Stimulated activated CD8-positive, alpha-beta memory T cell treated with anti-CD3 and anti-CD28 coated beads, Interleukin-7, amount 100 ng/mL, for 4 hours (primary cell): ENCODE measurements at regions not wholly inside any gene's neighbourhood (a gene's known extent, or its start where the extent isn't known, plus 50 kb on each side); places are given as distances from the start of the nearest gene placed in this dataset.

Experiments
- DNase-seq, 2 donors: peaks; one replicate each; pipeline ENCODE4 v3.0.0-alpha.2; 2020; ENCODE audit warnings: low read depth in 2 of 2

DNA sequence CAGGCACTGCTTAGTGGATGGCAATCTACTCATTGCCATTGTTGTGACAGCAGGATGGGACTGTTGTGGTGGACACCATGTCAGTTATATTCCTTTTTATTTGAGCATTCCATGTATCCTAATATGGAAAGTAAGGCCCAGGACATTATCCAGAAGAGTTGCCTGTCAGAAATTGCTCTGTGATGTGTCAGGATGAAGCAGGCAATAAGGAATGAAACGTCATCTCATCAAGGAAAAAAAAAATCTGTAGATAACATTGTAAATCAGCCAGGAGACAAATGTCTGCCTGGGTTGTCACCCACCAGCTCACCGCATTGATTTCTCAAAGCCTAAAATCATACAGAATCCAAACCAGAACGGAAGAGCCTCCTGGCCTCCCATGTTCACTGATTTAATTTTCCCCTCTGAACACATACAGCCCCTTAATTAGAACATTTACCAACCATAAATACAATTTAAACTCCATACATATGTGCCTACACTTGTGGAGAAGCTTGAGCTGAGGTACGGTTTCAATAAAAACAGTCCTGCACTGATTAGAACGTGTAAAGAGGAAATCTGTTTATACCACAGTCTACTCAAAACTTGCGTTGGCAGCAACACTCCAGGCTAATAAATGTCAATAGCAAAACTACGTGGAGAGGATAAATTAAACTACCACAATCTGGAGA lies 73.9 kb downstream of the FOXD1 start:
- no peak for DNase-seq

DNA sequence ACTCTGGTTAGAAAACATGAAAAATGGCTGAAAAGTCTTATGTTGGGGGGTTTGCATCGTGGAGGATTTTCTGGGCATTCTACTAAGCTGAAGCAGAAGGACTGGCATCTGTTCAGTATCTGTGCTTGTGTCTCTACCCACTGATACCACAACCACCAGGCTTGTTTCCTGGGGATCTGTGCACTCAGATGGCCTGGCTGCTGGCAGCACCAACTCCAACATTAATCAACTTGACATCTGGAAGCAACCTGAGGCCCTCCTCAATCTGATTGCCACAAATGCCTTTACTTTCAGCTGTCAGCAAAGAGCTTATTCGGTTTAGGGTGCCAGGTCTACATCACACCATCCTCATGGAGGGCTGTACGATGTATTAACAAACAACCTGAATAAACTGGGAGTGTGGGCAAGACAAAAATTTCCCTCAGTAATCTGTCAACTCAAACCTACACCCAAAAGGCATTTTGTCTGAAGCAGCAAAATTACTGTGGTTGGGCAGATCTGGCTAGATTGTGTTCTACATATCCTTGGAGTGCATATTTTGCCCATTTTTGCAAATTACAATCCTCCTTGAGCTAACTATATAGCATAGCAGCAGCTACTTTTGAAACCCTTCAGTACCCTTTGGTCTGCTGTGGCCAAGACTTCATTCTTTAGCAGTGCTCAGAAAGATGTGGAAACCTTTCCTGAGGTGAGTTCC lies 74.6 kb downstream of the FOXD1 start:
- DNase-seq: no peak

DNA sequence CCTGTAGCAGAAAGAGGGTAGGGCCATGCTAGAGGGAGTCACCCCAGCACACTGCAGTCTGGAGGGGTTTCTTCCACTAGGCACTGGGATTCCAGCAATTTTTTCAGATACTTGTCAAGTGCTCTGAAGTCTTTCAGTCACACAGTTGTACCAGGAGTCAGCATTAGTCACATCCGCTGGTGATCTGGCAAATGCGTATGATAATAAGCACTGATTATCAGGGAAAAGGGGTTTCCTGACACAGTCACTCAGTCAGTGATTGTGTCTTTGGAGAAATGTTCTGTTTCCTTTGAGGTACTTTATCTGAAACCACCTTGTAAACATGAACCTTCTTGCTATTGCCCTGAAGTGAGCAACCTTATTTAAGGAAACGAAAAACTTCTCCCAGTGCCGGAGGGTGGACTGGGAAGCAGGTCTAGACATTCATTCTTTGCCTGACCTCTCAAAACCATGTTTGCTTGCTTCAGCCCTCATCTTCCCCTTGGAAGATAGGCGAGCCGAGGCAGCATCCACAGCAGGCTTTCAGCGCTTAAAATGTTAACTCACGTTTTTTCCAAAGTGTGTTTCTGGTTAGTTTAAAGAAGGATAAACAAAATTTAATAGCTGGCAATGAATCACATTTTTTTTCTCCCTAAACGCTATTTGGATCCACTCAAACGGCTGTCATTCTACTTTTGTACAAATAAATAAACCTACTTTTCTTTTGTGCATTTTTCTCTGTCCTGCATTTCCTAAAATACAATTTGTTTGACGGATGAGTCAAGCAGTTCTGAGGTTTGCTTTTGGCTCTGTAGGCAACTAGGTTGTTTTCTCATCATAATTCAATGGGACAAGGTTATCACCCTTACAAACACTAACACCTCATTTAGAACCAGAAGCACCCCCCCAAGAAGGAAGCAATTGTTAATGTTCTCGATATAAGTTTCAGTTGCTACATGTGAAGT lies 77.7 kb downstream of the FOXD1 start:
- no peak for DNase-seq

DNA sequence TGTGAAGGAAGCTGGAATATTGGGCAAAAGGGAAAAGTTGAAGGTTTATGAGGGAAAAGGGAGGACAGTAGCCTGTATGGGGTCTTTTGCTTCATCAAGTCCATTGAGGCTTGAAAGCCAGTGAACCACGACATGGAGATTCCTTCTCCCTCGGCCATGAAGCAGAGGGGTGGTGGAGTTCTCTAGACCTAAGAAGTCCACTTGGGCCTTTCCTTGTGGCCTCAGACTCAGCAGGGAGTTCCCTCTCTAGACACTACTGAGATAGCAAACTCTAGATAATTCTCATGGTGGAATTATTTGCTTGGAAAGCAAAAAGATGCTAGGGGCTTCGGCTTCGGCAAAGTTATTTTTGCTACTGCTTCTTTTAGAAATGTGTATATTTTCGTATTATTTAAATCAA lies 78.5 kb downstream of the FOXD1 start:
- no peak for DNase-seq

DNA sequence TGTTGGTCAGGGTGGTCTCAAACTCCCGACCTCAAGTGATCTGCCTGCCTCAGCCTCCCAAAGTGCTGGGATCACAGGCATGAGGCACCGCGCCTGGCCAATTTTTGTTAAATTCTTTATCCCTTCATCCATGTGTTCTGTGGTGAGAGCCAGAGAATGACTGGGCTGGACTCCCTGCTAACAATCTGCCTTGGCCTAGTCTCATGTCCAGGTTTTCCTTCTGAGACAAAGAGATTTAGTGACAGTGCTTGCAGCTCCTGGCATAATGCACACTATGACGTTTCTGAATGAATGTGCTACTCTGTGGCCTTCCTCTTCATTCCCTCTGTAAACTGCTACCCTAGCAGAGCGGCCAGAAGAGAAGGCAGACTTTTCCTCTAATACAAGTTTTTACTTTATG lies 79.3 kb downstream of the FOXD1 start:
- no peak for DNase-seq

DNA sequence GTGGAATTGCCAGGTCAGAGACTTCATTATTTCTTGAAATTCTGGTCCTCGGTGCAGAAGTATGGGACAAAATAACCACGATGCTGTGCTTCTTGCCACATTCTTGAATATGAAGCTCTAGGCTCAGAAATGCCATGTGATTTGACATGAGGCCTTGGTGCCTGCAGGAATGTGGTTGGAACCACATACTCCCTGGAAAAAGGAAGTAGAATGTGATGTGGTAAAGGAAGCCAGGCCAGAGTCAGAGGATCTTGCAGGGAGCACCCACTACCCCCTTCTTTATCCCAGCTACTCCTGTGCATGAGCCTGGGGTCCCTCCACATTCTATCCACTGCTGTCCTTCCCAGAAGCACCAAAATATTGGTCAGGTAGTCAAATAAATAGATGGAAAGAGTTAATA lies 80.9 kb downstream of the FOXD1 start:
- no peak for DNase-seq

DNA sequence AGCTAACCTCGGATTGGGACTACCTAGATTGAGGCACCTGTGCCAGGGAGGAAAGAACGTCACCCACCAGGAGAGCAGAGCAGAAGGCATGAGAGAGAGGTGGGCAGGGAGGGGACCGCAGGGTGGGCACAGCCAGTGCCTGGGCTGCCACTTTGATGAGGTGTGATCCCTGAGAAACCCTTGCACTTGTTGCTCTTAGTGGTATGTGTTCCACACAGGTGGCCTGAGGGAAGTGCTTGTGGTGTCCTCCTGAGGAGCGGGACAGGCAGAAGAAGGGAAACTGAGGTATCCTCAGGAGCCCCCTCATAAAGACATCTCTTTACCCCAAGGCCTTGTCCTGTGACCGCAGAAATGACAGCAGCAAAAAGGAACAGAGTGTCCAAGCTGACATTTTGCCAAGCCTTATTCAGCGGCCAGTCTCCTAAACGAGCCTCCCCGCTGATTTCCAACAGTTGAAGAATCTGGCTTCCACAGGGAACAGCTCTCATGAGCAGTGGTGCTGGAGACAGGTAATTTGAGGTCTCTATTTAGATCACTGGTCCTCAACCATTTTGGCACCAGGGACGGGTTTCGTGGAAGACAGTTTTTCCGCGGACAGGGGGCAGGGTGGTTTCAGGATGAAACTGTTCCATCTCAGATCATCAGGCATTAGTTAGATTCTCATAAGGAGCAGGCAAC lies 82.4 kb downstream of the FOXD1 start:
- DNase-seq: no peak

DNA sequence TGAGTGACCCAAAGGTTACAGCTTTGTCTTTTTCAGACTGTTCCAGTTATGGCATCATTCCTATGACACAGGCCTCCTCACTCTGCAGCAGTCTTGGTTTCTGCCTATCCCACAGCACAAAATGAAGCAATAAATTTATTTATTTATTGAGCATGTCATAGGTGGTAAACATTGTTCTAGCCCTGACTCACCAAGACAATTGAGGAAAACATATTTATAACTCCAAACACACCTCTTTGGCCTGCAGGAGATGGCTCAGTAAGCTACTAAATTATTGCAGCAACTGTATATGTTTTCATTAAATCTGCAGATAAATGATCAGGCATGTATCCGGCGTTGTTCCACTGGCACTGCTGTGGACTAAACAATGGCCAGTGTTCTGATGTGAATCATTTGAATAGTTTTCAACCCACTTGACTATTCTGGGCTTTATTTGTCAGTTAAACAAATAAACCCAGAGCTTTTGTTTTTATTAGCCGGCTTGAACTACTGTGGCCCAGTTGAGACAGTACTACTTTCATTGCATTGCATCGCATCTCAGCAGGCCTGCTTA lies 83.2 kb downstream of the FOXD1 start:
- no peak for DNase-seq

DNA sequence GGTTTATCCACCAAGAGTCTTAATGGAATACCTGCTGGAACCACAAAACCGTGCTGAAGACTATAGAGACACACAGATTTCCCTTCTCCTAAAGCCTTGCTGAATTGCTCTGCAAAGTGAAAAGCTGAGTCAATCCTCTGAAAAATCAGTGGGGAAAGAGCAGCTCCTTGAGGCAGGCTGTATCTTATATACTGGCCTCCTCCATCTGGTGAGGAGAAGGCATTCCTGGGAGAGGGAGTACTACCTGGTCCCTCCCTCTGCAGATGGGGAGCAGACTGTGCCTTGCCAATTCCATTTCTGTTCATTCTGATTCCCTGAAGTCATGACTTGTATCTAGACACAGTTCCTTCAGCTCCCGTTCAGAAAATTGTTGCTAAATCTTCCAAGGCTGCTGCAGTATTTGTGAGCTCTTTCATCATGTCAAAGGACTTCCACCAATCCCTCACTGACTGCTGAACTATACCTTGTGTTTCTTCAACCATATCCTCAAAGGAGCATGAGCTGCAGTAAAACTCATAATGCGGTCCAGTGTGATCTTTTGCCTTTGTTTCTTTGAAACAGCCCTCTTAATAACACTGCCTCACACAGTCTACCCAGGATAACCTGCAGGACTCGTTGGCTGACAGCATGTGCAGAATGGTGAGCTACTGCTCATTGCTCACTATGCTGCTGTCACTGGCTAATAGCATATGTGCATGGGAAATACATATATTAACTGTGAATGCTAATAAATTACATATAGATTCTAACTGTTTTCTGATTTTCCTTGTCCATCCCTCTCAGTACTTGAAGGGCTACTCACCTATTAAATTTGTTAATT lies 84.5 kb downstream of the FOXD1 start:
- no peak for DNase-seq

DNA sequence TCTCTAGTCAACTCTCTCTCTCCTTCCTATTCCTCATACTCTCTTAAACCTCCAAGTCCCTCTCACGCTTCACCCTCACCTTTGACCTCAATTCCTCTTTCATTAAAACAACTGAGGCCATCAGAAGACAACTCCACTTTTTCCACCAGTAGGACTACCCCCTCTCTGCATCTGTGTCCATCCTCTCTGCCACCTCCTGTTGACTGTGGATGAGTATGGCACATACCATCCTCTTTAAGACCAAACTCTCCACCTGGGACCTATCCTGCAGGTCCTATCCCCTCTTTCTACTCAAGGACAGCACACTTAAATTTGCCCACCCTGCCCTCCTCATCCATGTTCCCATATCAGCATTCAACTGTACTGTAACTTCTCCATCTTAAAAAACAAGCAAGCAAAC lies 89.2 kb downstream of the FOXD1 start:
- no peak for DNase-seq

DNA sequence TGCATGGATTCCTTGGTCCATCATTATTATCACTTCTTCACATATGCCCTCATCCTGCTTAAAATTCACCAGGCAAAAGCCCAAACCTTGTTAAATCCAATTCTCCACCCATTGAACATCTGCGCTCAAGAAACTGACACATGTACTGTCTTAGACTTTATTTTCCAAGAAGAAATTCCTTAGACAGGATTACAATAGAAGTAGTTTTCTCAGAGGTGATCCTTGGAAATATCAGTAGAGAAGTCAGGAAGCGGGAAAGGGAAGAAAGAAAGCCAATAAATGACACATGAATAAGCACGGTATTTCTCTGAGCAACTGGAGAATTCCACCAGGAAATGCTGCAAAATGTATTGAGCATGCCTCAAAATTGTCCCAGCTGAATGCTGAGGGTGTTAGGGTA lies 90.2 kb downstream of the FOXD1 start:
- DNase-seq: no peak

DNA sequence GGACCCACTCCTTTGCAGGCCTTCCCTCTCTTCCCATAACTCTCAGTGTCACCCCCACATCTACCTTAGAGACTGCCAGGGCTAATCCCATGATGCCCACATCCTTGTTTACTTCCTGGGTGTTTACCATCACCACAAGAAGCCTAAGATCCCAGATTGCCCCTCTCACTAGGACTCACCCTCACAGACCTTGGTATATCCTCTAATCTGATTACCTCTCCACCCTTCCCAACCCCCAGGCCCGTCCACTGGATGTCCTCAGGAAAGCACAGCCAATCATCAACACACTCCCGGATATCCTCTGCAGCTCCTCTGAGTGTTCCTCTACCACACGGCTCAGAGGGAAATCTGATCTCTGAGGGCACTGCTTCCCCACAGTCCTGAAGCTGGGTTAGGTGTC lies 91.0 kb downstream of the FOXD1 start:
- no peak for DNase-seq

DNA sequence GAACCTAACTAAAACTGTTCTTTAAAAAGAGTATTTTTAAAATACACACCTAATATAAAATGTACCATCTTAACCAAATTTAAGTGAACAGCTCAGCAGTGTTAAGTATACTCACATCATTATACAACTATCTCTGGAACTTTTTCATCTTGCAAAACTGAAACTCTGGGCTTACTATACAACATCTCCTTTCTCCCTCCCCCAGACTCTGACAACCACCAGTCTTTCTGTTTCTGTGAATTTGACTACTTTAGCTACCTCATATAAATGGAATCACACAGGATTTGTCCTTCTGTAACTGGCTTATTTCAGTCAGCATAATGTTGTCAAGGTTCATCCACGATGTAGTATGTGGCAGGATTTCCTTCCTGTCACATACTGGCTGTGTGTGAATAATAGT lies 93.5 kb downstream of the FOXD1 start:
- DNase-seq: no peak

DNA sequence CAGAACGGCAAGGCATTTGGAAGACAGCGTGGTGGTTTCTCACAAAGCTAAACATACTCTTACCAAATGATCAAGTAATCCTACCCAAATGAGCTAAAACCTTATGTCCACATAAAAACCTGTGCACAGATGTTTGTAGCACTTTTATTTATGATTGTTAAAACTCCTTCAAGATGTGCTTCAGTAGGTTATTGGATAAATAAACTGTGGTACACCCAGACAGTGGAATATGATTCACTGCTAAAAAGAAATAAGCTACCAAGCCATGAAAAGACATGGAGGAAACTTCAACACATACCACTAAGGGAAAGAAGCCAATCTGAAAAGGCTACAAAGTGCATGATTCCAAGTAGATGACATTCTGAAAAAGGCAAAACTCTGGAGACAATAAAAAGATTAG lies 94.2 kb downstream of the FOXD1 start:
- no peak for DNase-seq

DNA sequence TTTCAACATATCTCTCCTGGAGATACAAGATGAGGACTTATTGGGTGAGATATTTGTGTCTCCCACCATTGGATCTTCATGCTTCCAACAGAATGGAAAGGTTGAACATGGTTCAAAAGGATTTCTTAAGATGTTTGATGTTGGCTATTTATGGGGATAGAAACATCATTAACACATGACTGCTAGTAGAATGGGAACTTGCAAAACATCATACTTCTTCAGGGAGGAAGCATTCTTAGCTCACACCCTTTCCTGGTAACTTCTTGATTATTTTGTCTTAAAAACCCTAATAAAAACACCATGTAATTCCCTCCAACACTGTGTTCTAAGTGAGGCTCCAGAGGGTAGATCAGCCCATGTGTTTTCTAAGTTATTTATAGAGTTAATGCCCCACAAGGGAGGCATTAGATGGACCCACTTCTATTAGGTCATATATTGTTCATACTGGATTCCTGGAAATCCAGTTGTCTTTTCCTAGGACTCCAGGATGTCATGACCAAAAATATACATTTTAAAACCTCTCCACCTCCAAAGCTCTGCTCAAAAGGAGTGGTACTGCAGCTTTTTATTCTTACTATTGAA lies 95.8 kb downstream of the FOXD1 start:
- DNase-seq: no peak

DNA sequence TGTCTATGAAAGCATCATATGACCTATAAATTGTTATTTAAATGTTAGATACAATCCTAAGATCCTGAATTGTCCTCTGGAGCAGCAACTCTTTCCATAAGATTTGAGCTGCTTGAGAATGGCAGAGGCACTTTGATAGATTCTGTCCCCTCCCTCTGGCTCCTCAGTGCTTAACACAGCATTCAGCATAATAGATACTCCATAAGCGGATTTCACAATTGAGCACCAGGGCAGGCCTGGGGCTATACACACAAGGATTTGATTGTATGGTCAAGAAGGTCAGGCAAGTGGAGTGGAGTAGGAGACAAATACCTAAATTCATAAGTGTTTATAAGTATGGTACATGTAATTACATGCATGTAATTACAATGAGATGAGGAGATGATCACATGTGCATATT lies 96.3 kb downstream of the FOXD1 start:
- no peak for DNase-seq

DNA sequence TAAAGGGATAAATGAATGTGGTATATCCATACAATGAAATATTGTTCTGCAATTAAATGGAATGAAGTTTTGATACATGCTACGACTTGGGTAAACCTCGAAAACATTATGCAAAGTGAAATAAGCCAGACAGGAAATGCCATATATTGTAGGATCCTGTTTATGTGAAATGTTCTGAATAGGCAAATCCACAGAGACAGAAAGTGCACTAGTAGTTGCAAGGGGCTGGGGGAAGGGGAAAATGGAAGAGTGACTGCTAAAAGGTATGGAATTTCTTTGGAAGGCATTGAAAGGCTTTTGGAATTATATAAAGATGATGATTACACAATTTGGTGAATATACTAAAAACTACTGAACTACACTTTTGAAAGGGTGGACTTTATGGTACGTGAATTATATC lies 97.0 kb downstream of the FOXD1 start:
- no peak for DNase-seq

DNA sequence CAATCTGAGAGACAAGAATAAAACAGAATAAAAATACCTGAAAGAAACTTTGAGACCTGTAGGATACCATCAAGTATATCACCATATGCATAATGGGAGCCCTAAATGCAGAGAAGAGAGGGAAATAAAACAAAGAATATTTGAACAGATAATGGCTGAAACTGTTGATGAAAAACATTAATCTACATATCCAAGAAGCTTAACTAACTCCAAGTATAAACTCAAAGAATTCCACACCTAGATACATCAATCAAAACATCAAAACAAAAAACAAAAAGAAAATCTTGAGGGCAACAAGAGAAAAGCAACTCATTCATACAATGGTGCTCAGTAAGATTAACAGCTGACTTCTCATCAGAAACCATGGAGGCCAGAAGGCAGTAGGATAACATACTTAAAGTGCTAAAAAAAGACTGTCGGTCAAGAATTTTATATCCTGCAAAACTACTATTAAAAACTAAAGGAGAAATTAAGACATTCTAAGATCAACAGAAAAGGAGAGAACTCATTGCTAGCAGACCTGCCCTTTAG lies 101.6 kb downstream of the FOXD1 start:
- no peak for DNase-seq

DNA sequence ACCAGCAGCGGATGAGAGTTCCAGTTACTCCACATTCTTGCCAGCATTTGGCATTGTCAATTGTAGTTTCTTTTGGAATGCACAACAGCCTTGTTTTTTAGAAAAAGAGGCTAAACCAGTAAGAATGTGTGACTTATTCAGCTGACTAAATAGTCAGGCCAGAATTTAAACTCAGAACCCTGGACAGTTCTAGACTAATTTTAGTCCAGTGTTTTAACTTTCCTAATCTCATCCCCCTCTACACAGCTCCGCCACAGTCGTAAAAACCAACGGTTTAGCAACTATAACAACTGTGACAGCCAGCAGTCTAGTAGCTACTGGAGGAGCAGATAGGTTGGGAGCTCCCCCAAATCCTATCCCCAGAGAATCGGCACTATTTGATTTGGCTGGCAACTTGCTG lies 103.7 kb downstream of the FOXD1 start:
- DNase-seq: no peak

DNA sequence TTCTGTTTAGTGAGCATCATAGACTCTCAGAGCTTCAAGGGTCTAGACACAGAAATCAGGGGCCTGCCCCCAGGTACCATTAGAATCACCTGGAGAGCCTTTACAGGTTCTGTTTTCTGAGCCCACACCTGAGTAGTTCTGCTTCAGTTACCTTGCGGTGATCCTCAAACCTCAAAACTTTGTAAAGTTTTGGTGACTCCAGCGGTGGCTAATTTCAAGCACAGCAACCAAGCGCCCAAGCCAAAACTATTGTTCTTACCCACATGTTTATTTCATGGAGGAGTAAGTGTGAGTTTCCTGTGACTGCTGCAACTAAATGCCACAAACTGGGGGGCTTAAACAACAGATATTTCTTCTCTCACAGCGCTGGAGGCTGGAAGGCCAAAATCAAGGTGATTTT lies 108.9 kb downstream of the FOXD1 start:
- no peak for DNase-seq
